ENCODE measurements at regions not wholly inside any gene's neighbourhood (a gene's known extent, or its start where the extent isn't known, plus 50 kb on each side); places are given as distances from the start of the nearest gene placed in this dataset.

GRCh38 chrX:45699158-45699557, 498.5 kb upstream of the DIPK2B start:
- Histone ChIP-seq H3K9me2 (ENCODE audit: low read depth, low read length) (no peaks in the 10 kb centered on the region), H3K36me3 (ENCODE audit: insufficient read depth, low read length) (no peaks in the 10 kb centered on the region), H3K4me2 (ENCODE audit: low read length) (no peak overlapping the region), H3K4me3 (ENCODE audit: low read depth, low read length, poor library complexity, severe bottlenecking) (no peak overlapping the region), H4K20me1 (ENCODE audit: insufficient read depth, low read length) (no peaks in the 10 kb centered on the region), H3K27ac (ENCODE audit: low read depth, low read length, poor library complexity, severe bottlenecking) (no peak overlapping the region), H3K79me2 (ENCODE audit: insufficient read depth, low read length) (no peaks in the 10 kb centered on the region), H3K27me3 (ENCODE audit: insufficient read depth, low read length) (no peaks in the 10 kb centered on the region), H3K9ac (ENCODE audit: low read length) (no peak overlapping the region), H2AFZ (ENCODE audit: low read length) (no peak overlapping the region), H3K4me1 (ENCODE audit: insufficient read depth, low read length, severe bottlenecking) (no peaks in the 10 kb centered on the region), H3K9me3 (ENCODE audit: low read length) (no peaks in the 10 kb centered on the region), H3F3A (ENCODE audit: insufficient read depth, low read length) (no peaks in the 10 kb centered on the region)
- no peak for TF ChIP-seq EZH2 (IDR thresholded peaks at IDR 0.05; ENCODE audit: borderline replicate concordance, low read length)
- no peak for TF ChIP-seq CTCF (IDR thresholded peaks at IDR 0.05; ENCODE audit: low read length)

GRCh38 chrX:45697591-45697990, 496.9 kb upstream of the DIPK2B start:
- no peaks in the 10 kb centered on the region for H3K36me3 ChIP-seq (ENCODE audit: insufficient read depth, low read length)
- H2AFZ ChIP-seq (ENCODE audit: low read length): no peak overlapping the region
- H3K4me2 ChIP-seq (ENCODE audit: low read length): no peak overlapping the region
- H3K4me3 ChIP-seq (ENCODE audit: low read depth, low read length, poor library complexity, severe bottlenecking): no peak overlapping the region
- H3K9me3 ChIP-seq (ENCODE audit: low read length): no peaks in the 10 kb centered on the region
- no peaks in the 10 kb centered on the region for H3K9me2 ChIP-seq (ENCODE audit: low read depth, low read length)
- H3K79me2 ChIP-seq (ENCODE audit: insufficient read depth, low read length): no peaks in the 10 kb centered on the region
- H3K4me1 ChIP-seq (ENCODE audit: insufficient read depth, low read length, severe bottlenecking): no peaks in the 10 kb centered on the region
- H3F3A ChIP-seq (ENCODE audit: insufficient read depth, low read length): no peaks in the 10 kb centered on the region
- TF ChIP-seq CTCF (IDR thresholded peaks at IDR 0.05; ENCODE audit: low read length): no peak
- no peak for TF ChIP-seq EZH2 (IDR thresholded peaks at IDR 0.05; ENCODE audit: borderline replicate concordance, low read length)
- no peak overlapping the region for H3K9ac ChIP-seq (ENCODE audit: low read length)
- no peaks in the 10 kb centered on the region for H3K27me3 ChIP-seq (ENCODE audit: insufficient read depth, low read length)
- H3K27ac ChIP-seq (ENCODE audit: low read depth, low read length, poor library complexity, severe bottlenecking): no peak overlapping the region
- no peaks in the 10 kb centered on the region for H4K20me1 ChIP-seq (ENCODE audit: insufficient read depth, low read length)

GRCh38 chrX:45696736-45697135, 496.1 kb upstream of the DIPK2B start:
- Histone ChIP-seq H3K9me3 (ENCODE audit: low read length) (no peaks in the 10 kb centered on the region), H4K20me1 (ENCODE audit: insufficient read depth, low read length) (no peaks in the 10 kb centered on the region), H3K36me3 (ENCODE audit: insufficient read depth, low read length) (no peaks in the 10 kb centered on the region), H3K4me3 (ENCODE audit: low read depth, low read length, poor library complexity, severe bottlenecking) (no peak overlapping the region), H3K27ac (ENCODE audit: low read depth, low read length, poor library complexity, severe bottlenecking) (no peak overlapping the region), H3K9me2 (ENCODE audit: low read depth, low read length) (no peaks in the 10 kb centered on the region), H2AFZ (ENCODE audit: low read length) (no peak overlapping the region), H3K9ac (ENCODE audit: low read length) (no peak overlapping the region), H3K4me2 (ENCODE audit: low read length) (no peak overlapping the region), H3F3A (ENCODE audit: insufficient read depth, low read length) (no peaks in the 10 kb centered on the region), H3K4me1 (ENCODE audit: insufficient read depth, low read length, severe bottlenecking) (no peaks in the 10 kb centered on the region), H3K27me3 (ENCODE audit: insufficient read depth, low read length) (no peaks in the 10 kb centered on the region), H3K79me2 (ENCODE audit: insufficient read depth, low read length) (no peaks in the 10 kb centered on the region)
- TF ChIP-seq EZH2 (IDR thresholded peaks at IDR 0.05; ENCODE audit: borderline replicate concordance, low read length): no peak
- TF ChIP-seq CTCF (IDR thresholded peaks at IDR 0.05; ENCODE audit: low read length): no peak

Data from OCI-LY1 (cell line).